WTC11 (cell line): ENCODE measurements at regions not wholly inside any gene's neighbourhood (a gene's known extent, or its start where the extent isn't known, plus 50 kb on each side); places are given as distances from the start of the nearest gene placed in this dataset.

ENCODE experiments used
- ATAC-seq: fragments of 200-7000 bp; cut with Tn5 transposase; 2 replicates; pipeline ENCODE4 v1.10.0; 2021; ENCODE audit warnings: mild to moderate bottlenecking, moderate library complexity
- CTCF ChIA-PET: fragments of 300-600 bp; sonication (Branson Sonifier 250); formaldehyde crosslinking; loops from one replicate; lab custom pipeline; 2021; ENCODE audit warnings: antibody characterized with exemption; lab: Charles Lee
- POLR2A ChIA-PET: fragments of 350-600 bp; sonication (Branson Sonifier 250); formaldehyde crosslinking; loops from one replicate; lab custom pipeline; 2021; ENCODE audit warnings: antibody characterized with exemption; lab: Charles Lee
- DNase-seq: peaks from one replicate; pipeline ENCODE4 v3.0.0; 2021; ENCODE audit warnings: low spot score
- H3K27ac Mint-ChIP-seq: 2 replicates; pipeline ENCODE4 v1.8.0; 2021; ENCODE audit warnings: mixed read lengths
- H3K27me3 Mint-ChIP-seq: 2 replicates; pipeline ENCODE4 v1.8.0; 2021; ENCODE audit warnings: low read depth, mild to moderate bottlenecking, moderate library complexity, mixed read lengths
- H3K36me3 Mint-ChIP-seq: 2 replicates; pipeline ENCODE4 v1.8.0; 2021; ENCODE audit warnings: mixed read lengths
- H3K4me1 Mint-ChIP-seq: 2 replicates; pipeline ENCODE4 v1.8.0; 2022; ENCODE audit warnings: mixed read lengths
- H3K4me3 Mint-ChIP-seq: 2 replicates; pipeline ENCODE4 v1.8.0; 2021; ENCODE audit warnings: mild to moderate bottlenecking, moderate library complexity, mixed read lengths
- H3K9me3 Mint-ChIP-seq: 2 replicates; pipeline ENCODE4 v1.8.0; 2021; ENCODE audit warnings: mixed read lengths
- CBFB ChIP-seq: sonication (generic); formaldehyde crosslinking; IDR thresholded peaks from 2 replicates; pipeline ENCODE4 v1.8.1; 2022; ENCODE audit warnings: mild to moderate bottlenecking, low read depth, missing genetic modification reagents
- E2F4 ChIP-seq: sonication (generic); formaldehyde crosslinking; IDR thresholded peaks from 2 replicates; pipeline ENCODE4 v1.8.1; 2022; ENCODE audit warnings: low read depth, mild to moderate bottlenecking, moderate library complexity, missing genetic modification reagents, borderline replicate concordance
- ETV6 ChIP-seq: sonication (generic); formaldehyde crosslinking; IDR thresholded peaks from 2 replicates; pipeline ENCODE4 v1.8.1; 2022; ENCODE audit warnings: mild to moderate bottlenecking, missing genetic modification reagents
- FOXP4 ChIP-seq: sonication (generic); formaldehyde crosslinking; IDR thresholded peaks from 2 replicates; pipeline ENCODE4 v1.8.0; 2022; ENCODE audit warnings: mild to moderate bottlenecking, missing genetic modification reagents
- GRHL2 ChIP-seq: fragments of 250-450 bp; sonication (Bioruptor Pico); IDR thresholded peaks from 2 replicates; pipeline ENCODE4 v1.8.0; 2022; ENCODE audit warnings: mild to moderate bottlenecking, moderate library complexity; ENCODE audit not compliant: insufficient replicate concordance, severe bottlenecking
- HMGXB4 ChIP-seq: sonication (generic); formaldehyde crosslinking; IDR thresholded peaks from 2 replicates; pipeline ENCODE4 v1.8.1; 2023; ENCODE audit warnings: mild to moderate bottlenecking, moderate library complexity, missing genetic modification reagents
- IRF1 ChIP-seq: sonication (generic); formaldehyde crosslinking; IDR thresholded peaks from 2 replicates; pipeline ENCODE4 v1.8.0; 2023; ENCODE audit warnings: missing genetic modification reagents
- MYBL2 ChIP-seq: sonication (generic); formaldehyde crosslinking; IDR thresholded peaks from 2 replicates; pipeline ENCODE4 v1.8.1; 2023; ENCODE audit warnings: mild to moderate bottlenecking, moderate library complexity, missing genetic modification reagents
- NR3C1 ChIP-seq: sonication (generic); formaldehyde crosslinking; conservative IDR thresholded peaks from 2 replicates; pipeline ENCODE4 v1.8.1; 2023; ENCODE audit warnings: low read depth, mild to moderate bottlenecking, missing genetic modification reagents
- PRDM15 ChIP-seq: sonication (generic); formaldehyde crosslinking; IDR thresholded peaks from 2 replicates; pipeline ENCODE4 v1.8.0; 2022; ENCODE audit warnings: missing genetic modification reagents
- PRRX2 ChIP-seq: fragments of 250-450 bp; sonication (Bioruptor Pico); IDR thresholded peaks from 2 replicates; pipeline ENCODE4 v1.8.0; 2021; ENCODE audit warnings: mild to moderate bottlenecking
- SMAD3 ChIP-seq: sonication (generic); formaldehyde crosslinking; IDR thresholded peaks from 2 replicates; pipeline ENCODE4 v1.8.0; 2022; ENCODE audit warnings: missing genetic modification reagents, mild to moderate bottlenecking, borderline replicate concordance
- SP1 ChIP-seq: sonication (generic); formaldehyde crosslinking; conservative IDR thresholded peaks from 2 replicates; pipeline ENCODE4 v1.8.1; 2022; ENCODE audit warnings: missing genetic modification reagents
- STAT6 ChIP-seq: sonication (generic); formaldehyde crosslinking; conservative IDR thresholded peaks from 2 replicates; pipeline ENCODE4 v1.8.1; 2023; ENCODE audit warnings: mild to moderate bottlenecking, low read depth, missing genetic modification reagents, moderate library complexity
- TEAD1 ChIP-seq: sonication (generic); formaldehyde crosslinking; IDR thresholded peaks from 2 replicates; pipeline ENCODE4 v1.8.0; 2022; ENCODE audit warnings: mild to moderate bottlenecking, missing genetic modification reagents
- ZMAT4 ChIP-seq: fragments of 250-450 bp; sonication (Bioruptor Pico); IDR thresholded peaks from 2 replicates; pipeline ENCODE4 v1.9.0; 2021; ENCODE audit warnings: mild to moderate bottlenecking
- ZNF219 ChIP-seq: sonication (generic); formaldehyde crosslinking; IDR thresholded peaks from 2 replicates; pipeline ENCODE4 v1.8.0; 2023; ENCODE audit warnings: missing genetic modification reagents, mild to moderate bottlenecking, borderline replicate concordance
- ZNF232 ChIP-seq: sonication (generic); formaldehyde crosslinking; IDR thresholded peaks from 2 replicates; pipeline ENCODE4 v1.8.0; 2022; ENCODE audit warnings: mild to moderate bottlenecking, missing genetic modification reagents
- ZNF416 ChIP-seq: fragments of 250-450 bp; sonication (Bioruptor Pico); IDR thresholded peaks from 2 replicates; pipeline ENCODE4 v1.9.0; 2021; ENCODE audit warnings: mild to moderate bottlenecking, inconsistent platforms

GRCh38 chr6:112475083-112475482 is 128.0 kb downstream of the RFPL4B start:
- H3K4me3 Mint-ChIP-seq = no peak overlapping the region
- H3K9me3 Mint-ChIP-seq = no peaks in the 10 kb centered on the region
- H3K27ac Mint-ChIP-seq = no peak overlapping the region
- no peak for DNase-seq
- no peaks in the 10 kb centered on the region for H3K4me1 Mint-ChIP-seq
- H3K36me3 Mint-ChIP-seq = no peaks in the 10 kb centered on the region
- POLR2A ChIA-PET = no interaction called here
- no peak for TF ChIP-seq ETV6 (CRISPR knock-in tag)
- TF ChIP-seq SMAD3 = no peak
- no peak for TF ChIP-seq E2F4
- TF ChIP-seq HMGXB4 (CRISPR knock-in tag) = no peak
- TF ChIP-seq MYBL2 = no peak
- no peak for TF ChIP-seq ZNF232
- no peak for TF ChIP-seq GRHL2
- TF ChIP-seq ZNF219 (CRISPR knock-in tag) = no peak
- TF ChIP-seq NR3C1 (CRISPR knock-in tag) = no peak
- TF ChIP-seq PRRX2 (CRISPR knock-in tag) = no peak
- no peak for TF ChIP-seq STAT6 (CRISPR knock-in tag)
- TF ChIP-seq SP1 (CRISPR knock-in tag) = no peak
- TF ChIP-seq PRDM15 = no peak
- no peak for TF ChIP-seq ZMAT4 (CRISPR knock-in tag)
- no peak for TF ChIP-seq IRF1 (CRISPR knock-in tag)
- TF ChIP-seq TEAD1 (CRISPR knock-in tag) = no peak
- no peak for TF ChIP-seq CBFB (CRISPR knock-in tag)
- no peak for TF ChIP-seq ZNF416
- TF ChIP-seq FOXP4 (CRISPR knock-in tag) = no peak
- H3K27me3 Mint-ChIP-seq = no peaks in the 10 kb centered on the region
- CTCF ChIA-PET = no interaction called here
- no peak for ATAC-seq
